ENCODE measurements at regions not wholly inside any gene's neighbourhood (a gene's known extent, or its start where the extent isn't known, plus 50 kb on each side); places are given as distances from the start of the nearest gene placed in this dataset.

GRCh38 chr22:47366026-47366767, 603.7 kb downstream of the TBC1D22A start:
- Histone ChIP-seq H3K36me3 (ENCODE audit: low read depth, low read length) (no peaks in the 10 kb centered on the region), H3K9ac (ENCODE audit: low read length) (no peak overlapping the region), H3K9me2 (replicated peaks; ENCODE audit: low read length) (no peaks in the 10 kb centered on the region), H3K4me1 (ENCODE audit: insufficient read depth, low read length) (no peaks in the 10 kb centered on the region), H3K9me3 (ENCODE audit: low read length) (no peaks in the 10 kb centered on the region), H3F3A (ENCODE audit: low read length, unreplicated experiment) (no peaks in the 10 kb centered on the region), H3K27ac (ENCODE audit: low read length) (no peak overlapping the region), H3K4me2 (ENCODE audit: low read length) (no peak overlapping the region), H3K79me2 (ENCODE audit: low read length) (no peaks in the 10 kb centered on the region), H3K4me3 (ENCODE audit: low read length) (no peak overlapping the region), H2AFZ (ENCODE audit: low read length) (no peak overlapping the region), H3K27me3 (ENCODE audit: low read length) (no peaks in the 10 kb centered on the region), H4K20me1 (ENCODE audit: low read length) (no peaks in the 10 kb centered on the region)
- DNase-seq (no peak), ATAC-seq (no peak)
- TF ChIP-seq CTCF (conservative IDR thresholded peaks at IDR 0.05; ENCODE audit: low read depth, low read length) (no peak), EZH2 (IDR thresholded peaks at IDR 0.05; ENCODE audit: low read length, unreplicated experiment) (no peak), EZH2phosphoT487 (IDR thresholded peaks at IDR 0.05; ENCODE audit: borderline replicate concordance, low read length) (no peak)
- intact Hi-C loops (cut with micrococcal nuclease), result no loop called here
- CTCF ChIA-PET, result no interaction called here
- POLR2A ChIA-PET (ENCODE audit: unreplicated experiment), result no interaction called here
- no TSS peak for BruUV-seq (replicated peaks)

GRCh38 chr22:47361247-47361646, 598.8 kb downstream of the TBC1D22A start:
- no TSS peak for BruUV-seq (replicated peaks)
- no peaks in the 10 kb centered on the region for H3F3A ChIP-seq (ENCODE audit: low read length, unreplicated experiment)
- no peak overlapping the region for H2AFZ ChIP-seq (ENCODE audit: low read length)
- DNase-seq, result no peak
- no peak overlapping the region for H3K27ac ChIP-seq (ENCODE audit: low read length)
- CTCF ChIA-PET, result no interaction called here
- H3K9me2 ChIP-seq (replicated peaks; ENCODE audit: low read length), result no peaks in the 10 kb centered on the region
- no peaks in the 10 kb centered on the region for H3K79me2 ChIP-seq (ENCODE audit: low read length)
- H3K27me3 ChIP-seq (ENCODE audit: low read length), result 0 out of 2 replicates have a peak, but pooled peaks cover 6% of the 10 kb centered on the region
- no peaks in the 10 kb centered on the region for H3K4me1 ChIP-seq (ENCODE audit: insufficient read depth, low read length)
- no peaks in the 10 kb centered on the region for H3K9me3 ChIP-seq (ENCODE audit: low read length)
- TF ChIP-seq CTCF (conservative IDR thresholded peaks at IDR 0.05; ENCODE audit: low read depth, low read length) (no peak), EZH2 (IDR thresholded peaks at IDR 0.05; ENCODE audit: low read length, unreplicated experiment) (no peak), EZH2phosphoT487 (IDR thresholded peaks at IDR 0.05; ENCODE audit: borderline replicate concordance, low read length) (no peak)
- H3K36me3 ChIP-seq (ENCODE audit: low read depth, low read length), result no peaks in the 10 kb centered on the region
- H3K4me3 ChIP-seq (ENCODE audit: low read length), result no peak overlapping the region
- no peak overlapping the region for H3K4me2 ChIP-seq (ENCODE audit: low read length)
- no peak for ATAC-seq
- POLR2A ChIA-PET (ENCODE audit: unreplicated experiment), result no interaction called here
- intact Hi-C loops (cut with micrococcal nuclease), result no loop called here
- no peaks in the 10 kb centered on the region for H4K20me1 ChIP-seq (ENCODE audit: low read length)
- no peak overlapping the region for H3K9ac ChIP-seq (ENCODE audit: low read length)

- no peaks in the 10 kb centered on the region for H3K4me1 ChIP-seq (ENCODE audit: insufficient read depth, low read length)
- no peak overlapping the region for H3K4me3 ChIP-seq (ENCODE audit: low read length)
- H3K27me3 ChIP-seq (ENCODE audit: low read length), result 0 out of 2 replicates have a peak, but pooled peaks cover 6% of the 10 kb centered on the region
- H3K27ac ChIP-seq (ENCODE audit: low read length), result no peak overlapping the region
- H3K79me2 ChIP-seq (ENCODE audit: low read length), result no peaks in the 10 kb centered on the region
- TF ChIP-seq EZH2 (IDR thresholded peaks at IDR 0.05; ENCODE audit: low read length, unreplicated experiment) (no peak), CTCF (conservative IDR thresholded peaks at IDR 0.05; ENCODE audit: low read depth, low read length) (no peak), EZH2phosphoT487 (IDR thresholded peaks at IDR 0.05; ENCODE audit: borderline replicate concordance, low read length) (no peak)
- ChIA-PET POLR2A (ENCODE audit: unreplicated experiment) (no interaction called here), CTCF (no interaction called here)
- intact Hi-C loops (cut with micrococcal nuclease), result no loop called here
- no peaks in the 10 kb centered on the region for H3K9me2 ChIP-seq (replicated peaks; ENCODE audit: low read length)
- H4K20me1 ChIP-seq (ENCODE audit: low read length), result no peaks in the 10 kb centered on the region
- H3K9ac ChIP-seq (ENCODE audit: low read length), result no peak overlapping the region
- no peak overlapping the region for H3K4me2 ChIP-seq (ENCODE audit: low read length)
- H3K36me3 ChIP-seq (ENCODE audit: low read depth, low read length), result no peaks in the 10 kb centered on the region
- no peak for DNase-seq
- no peaks in the 10 kb centered on the region for H3F3A ChIP-seq (ENCODE audit: low read length, unreplicated experiment)
- no peak for ATAC-seq
- BruUV-seq (replicated peaks), result no TSS peak
- no peak overlapping the region for H2AFZ ChIP-seq (ENCODE audit: low read length)
- no peaks in the 10 kb centered on the region for H3K9me3 ChIP-seq (ENCODE audit: low read length)
Observed at GRCh38 chr22:47357493-47357892, 595.0 kb downstream of the TBC1D22A start.

All from PC-3 (cell line).